ENCODE measurements at regions not wholly inside any gene's neighbourhood (a gene's known extent, or its start where the extent isn't known, plus 50 kb on each side); places are given as distances from the start of the nearest gene placed in this dataset.

- no peak for DNase-seq
These were observed 50.8 kb upstream of the EGR2 start for GRCh38 chr10:62866941-62867340.

GRCh38 chr10:62866451-62866850, 50.3 kb upstream of the EGR2 start:
- no peak for DNase-seq
